ENCODE measurements at regions not wholly inside any gene's neighbourhood (a gene's known extent, or its start where the extent isn't known, plus 50 kb on each side); places are given as distances from the start of the nearest gene placed in this dataset.

GRCh38 chr10:91034042-91034441 is 113.2 kb upstream of the ANKRD1 start:
- in situ Hi-C loops (cut with MboI; ENCODE audit: low sequenced_read_pairs), result no loop called here

GRCh38 chr10:91034494-91035159 is 113.7 kb upstream of the ANKRD1 start:
- in situ Hi-C loops (cut with MboI; ENCODE audit: low sequenced_read_pairs), result no loop called here

DNA sequence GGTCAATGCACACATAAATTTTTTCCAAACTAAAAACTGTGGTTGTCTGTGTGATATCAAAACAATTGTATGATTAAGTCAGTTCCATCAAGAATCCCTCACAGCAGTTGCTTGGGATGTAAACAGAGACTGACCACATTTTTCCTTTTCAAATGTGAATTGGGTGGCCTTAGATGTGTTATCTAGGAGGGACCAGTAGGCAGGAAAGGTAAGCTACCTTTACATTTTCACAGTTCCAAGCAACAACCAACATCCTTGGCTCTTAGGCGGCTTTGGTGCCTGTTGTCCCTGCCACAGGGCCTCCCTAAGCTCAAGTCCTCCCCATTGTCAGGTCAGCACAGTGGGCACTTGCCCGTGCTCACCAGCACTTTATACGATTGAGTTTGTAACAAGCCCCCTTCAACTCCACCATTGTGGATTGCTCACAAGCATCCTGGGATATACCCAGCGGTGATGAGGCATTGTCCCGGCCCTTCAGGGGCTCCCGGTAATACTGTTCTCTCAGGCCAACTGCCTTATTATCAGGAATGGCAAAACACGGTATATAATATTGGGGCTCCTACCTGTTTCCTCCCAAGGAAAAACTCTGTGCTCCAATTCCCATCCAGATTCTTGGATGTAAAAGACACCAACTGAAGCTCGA is 114.9 kb upstream of the ANKRD1 start:
- in situ Hi-C loops (cut with MboI; ENCODE audit: low sequenced_read_pairs), result no loop called here

DNA sequence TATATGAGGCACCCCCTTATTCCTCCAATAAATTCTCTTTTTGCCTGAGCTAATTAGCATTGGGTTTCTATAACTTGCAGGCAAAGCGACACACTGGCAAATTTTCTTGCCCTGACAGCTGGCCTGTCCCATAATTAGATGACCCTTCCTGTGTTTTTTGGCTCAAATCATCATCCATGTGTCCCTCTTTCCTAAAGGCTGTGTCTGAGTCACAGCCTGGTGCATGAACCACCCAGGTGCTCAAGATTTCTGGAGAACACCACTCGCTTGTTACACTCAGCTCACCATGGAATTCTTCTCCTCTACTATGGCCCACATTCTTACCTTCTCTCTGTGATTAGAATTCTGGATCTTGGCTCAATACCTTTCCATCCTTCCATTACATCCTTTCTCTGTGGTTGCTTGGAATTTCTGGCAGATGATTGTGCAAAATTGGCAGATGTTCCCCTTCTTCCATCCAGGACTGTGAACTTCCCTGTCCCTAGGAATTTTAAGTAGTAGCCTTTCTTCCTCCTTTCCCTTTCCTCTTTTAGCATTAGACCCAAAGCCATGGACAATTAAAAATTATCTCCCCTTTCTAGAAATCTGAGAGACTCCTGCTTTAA is 116.0 kb upstream of the ANKRD1 start:
- in situ Hi-C loops (cut with MboI; ENCODE audit: low sequenced_read_pairs), result no loop called here

DNA sequence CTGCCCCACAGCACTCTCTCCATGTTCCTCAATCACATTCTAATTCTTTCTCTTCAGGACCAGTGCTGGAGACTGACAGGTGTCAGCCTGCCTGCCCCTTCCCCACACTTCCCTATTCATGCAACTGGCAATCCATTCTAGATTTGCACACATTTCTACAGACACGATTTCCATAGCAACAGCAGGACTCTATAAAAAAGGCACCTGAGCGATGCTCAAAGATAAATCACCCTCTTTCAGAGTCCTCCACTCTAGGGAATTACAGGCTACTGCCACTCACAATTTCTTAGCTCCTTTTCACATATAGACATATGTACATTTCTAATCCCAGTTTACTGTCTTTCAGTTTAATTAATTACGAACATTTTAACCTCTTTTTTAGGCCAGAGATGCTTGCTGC is 118.1 kb upstream of the ANKRD1 start:
- in situ Hi-C loops (cut with MboI; ENCODE audit: low sequenced_read_pairs), result no loop called here

DNA sequence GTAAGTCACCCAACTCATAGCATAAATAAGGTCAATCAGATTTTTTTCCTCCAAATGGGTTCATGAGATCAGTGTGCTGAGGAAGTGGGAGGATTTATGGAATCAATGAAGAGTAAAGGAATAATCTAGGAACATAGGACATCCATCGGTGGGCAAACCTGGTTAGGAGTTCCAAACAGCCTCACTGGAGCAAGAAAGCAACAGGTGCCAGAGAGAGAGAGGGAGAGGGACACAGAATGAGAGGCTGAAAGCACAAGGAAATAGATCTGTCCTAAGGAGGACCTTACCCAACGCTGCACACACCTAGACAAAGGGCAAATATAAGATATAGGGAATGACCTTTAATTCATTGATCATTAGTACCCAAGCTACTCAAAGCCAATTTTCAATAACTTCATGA is 119.5 kb upstream of the ANKRD1 start:
- in situ Hi-C loops (cut with MboI; ENCODE audit: low sequenced_read_pairs), result no loop called here

GRCh38 chr10:91042069-91042468 is 121.2 kb upstream of the ANKRD1 start:
- in situ Hi-C loops (cut with MboI; ENCODE audit: low sequenced_read_pairs), result no loop called here

DNA sequence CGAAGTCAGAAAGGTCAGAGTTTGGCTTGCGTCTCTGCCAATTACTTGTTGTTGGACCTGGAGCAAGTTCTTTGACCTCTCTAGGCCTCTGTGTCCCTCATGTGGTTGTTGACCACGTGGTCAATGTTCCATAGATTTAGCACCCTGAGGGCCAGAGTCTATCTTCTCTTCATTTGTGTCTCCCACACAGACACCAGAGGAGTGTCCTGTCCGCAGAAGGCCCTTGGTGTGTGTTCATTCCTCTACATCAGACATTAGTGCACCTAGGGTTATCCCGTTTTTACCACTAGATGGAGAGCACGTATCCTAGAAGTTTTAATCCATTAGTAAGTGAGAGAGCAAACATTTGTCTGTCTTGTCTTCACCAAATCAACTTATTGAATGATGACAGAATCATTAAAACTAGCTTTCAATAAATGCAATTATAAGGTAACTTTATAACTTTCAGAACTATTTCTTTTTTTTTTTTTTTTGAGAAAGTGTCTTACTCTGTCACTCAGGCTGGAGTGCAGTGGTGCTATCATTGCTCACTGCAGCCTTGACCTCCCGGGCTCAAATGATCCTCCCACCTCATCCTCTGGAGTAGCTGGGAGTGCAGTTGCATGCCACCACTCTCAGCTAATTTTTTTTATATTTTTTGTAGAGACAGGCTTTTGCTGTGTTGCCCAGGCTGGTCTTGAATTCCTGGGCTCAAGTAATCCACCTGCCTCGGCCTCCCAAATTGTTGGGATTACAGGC is 122.5 kb upstream of the ANKRD1 start:
- in situ Hi-C loops (cut with MboI; ENCODE audit: low sequenced_read_pairs), result no loop called here

DNA sequence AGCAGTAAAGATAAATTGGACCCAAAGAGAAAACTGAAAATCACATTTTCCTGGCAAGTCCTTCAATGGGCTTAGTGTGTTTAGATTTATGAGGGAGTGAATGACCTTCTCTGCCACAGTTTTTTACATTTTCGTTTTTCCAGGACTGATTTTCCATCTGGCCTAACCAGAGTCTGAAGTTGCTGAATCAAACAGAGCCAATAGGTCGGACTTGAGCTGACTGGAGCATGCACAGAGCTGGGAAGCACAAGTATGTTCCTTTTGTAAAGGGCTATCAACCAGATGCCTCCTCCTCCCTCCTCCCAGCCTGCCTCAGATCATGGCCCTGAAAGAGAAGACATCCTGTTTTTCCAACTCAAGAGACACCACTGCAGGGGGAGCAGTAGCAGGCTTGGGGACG is 126.0 kb upstream of the ANKRD1 start:
- in situ Hi-C loops (cut with MboI; ENCODE audit: low sequenced_read_pairs), result no loop called here

GRCh38 chr10:91048380-91048779 is 127.5 kb upstream of the ANKRD1 start:
- in situ Hi-C loops (cut with MboI; ENCODE audit: low sequenced_read_pairs), result no loop called here

DNA sequence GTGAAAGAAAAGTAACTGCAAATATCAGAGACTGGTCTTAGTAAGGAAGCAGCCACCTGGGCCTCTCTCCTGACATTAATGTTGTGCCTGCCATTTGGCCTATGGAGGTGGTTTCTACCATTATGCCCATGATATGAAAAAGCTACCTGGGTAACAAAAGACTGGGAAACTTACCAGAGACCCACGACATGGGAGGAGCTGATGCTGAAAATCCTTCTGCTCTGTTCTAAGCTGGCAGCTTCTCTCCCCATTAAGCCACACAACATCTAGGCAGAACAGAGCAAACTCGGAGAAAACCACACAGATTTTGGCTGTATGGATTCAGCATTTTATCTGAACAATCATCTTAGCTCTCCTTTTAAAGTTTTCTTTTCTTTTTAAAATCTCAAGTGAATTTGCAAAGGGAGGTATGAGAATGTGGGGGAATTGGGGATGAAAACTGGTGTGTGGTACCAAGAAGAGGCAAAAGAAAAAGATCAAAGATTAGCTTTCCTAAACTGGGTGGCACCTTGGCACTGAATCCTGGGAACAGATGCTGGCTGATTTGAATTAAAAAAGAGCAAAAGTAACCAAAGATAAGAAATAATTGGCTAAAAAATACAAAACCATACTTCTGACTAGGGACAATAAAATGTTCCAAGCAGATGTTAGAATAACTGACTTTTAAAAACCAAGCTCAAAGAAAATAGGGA is 128.6 kb upstream of the ANKRD1 start:
- in situ Hi-C loops (cut with MboI; ENCODE audit: low sequenced_read_pairs), result no loop called here

DNA sequence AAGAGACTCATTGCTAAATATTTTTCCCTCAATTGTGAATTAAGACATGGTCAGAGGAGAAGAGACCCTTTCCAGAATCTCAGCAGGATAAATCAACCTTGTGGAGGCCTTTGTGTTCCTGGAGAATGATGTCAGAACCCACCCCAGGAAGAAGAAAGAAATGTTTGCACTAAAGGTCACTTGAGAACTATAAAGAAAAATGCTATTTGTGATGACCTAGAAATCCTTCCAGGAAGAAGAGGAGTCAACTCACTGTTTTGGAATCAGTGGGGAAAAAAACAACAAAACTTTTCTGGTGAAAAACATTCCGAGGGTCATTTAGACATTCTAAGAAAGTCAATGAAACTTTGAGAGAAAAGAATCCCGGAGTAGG is 129.1 kb upstream of the ANKRD1 start:
- in situ Hi-C loops (cut with MboI; ENCODE audit: low sequenced_read_pairs), result no loop called here

- in situ Hi-C loops (cut with MboI; ENCODE audit: low sequenced_read_pairs), result no loop called here
These were observed 129.6 kb upstream of the ANKRD1 start for GRCh38 chr10:91050371-91051034.

DNA sequence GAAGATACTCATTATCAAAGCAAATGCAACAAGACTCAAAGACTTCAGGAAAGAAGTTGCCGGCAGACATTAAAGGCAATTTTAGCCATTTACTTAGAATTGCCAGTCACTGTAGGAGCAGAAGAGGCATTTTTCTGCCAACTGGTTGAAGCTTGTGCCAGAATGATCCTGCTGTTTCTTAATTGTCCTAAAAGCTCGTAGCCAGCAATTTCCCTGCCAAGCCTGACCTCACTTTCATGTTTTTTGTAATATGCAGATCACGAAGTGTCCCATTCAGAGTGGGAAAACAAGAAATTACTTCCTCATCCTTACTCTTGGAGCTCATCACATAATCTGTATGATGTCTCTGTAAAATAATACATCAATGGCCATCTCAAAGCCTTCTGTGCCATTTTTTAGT is 130.9 kb upstream of the ANKRD1 start:
- in situ Hi-C loops (cut with MboI; ENCODE audit: low sequenced_read_pairs), result no loop called here

- in situ Hi-C loops (cut with MboI; ENCODE audit: low sequenced_read_pairs), result no loop called here
These were observed 133.4 kb upstream of the ANKRD1 start for GRCh38 chr10:91054325-91054724.

DNA sequence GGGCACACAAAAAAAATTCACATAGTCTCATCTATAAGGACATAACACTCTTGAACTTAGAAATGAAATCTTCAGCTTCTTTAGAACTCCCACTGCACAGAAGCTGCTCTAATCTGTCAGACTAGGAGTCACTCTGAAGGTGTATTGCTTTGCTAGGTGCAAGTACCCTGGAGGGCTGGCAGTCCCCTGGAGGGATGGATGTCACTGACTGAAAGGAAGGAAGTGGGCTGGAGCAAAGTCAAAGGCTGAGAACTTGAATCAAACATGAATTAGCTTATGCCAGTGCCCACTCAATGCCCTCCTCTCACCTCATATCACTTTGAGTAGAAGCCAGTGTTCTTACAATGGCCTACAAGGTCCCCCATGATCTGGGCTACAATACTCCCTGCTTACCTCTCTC is 140.3 kb upstream of the ANKRD1 start:
- in situ Hi-C loops (cut with MboI; ENCODE audit: low sequenced_read_pairs), result no loop called here

GRCh38 chr10:91061608-91062007 is 140.7 kb upstream of the ANKRD1 start:
- in situ Hi-C loops (cut with MboI; ENCODE audit: low sequenced_read_pairs), result no loop called here

DNA sequence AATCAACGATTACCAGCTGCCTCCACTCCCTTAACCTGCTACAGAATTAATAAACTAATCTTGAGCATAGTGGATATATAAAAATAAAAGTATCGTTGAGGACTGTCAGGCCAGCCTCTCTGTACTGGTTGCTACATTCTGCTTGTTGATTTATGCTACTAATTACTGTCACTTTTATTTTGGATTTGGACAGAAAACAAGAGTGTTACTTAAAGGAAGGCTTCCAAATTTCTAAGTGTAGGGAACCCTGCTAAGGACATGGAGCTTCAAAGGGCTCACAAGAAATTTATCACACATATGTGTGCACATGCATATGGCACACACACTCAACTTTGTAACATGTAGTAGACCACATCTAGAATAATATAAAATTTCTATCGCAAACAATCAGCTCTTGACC is 141.2 kb upstream of the ANKRD1 start:
- in situ Hi-C loops (cut with MboI; ENCODE audit: low sequenced_read_pairs), result no loop called here

DNA sequence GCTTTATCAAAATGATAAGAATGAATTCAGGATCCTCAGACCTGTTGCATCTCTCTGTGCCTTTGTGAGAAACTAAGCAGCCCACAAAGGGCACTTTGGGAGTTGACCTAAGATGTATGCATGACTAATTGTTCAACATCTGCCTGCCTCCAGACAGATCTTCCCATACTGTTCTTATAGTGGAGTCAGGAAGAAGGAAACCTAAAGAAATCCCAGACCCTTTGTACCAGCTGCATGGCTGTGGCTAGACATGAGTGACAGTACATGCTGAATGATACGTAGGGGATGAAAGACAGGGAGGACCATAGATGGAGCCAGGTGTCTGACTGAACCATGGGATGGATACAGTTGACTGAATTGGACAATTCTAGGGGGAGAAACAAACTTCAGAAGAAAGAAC is 148.7 kb upstream of the PCGF5 start:
- in situ Hi-C loops (cut with MboI; ENCODE audit: low sequenced_read_pairs), result no loop called here

GRCh38 chr10:91073286-91073979 is 147.0 kb upstream of the PCGF5 start:
- in situ Hi-C loops (cut with MboI; ENCODE audit: low sequenced_read_pairs), result no loop called here

Measured in HL-60/S4 (cell line).